Activated CD8-positive, alpha-beta T cell treated with anti-CD3 and anti-CD28 coated beads, Interleukin-2, amount 10 ng/mL, durations not matched to agents 7 days and 5 days (primary cell): ENCODE measurements at regions not wholly inside any gene's neighbourhood (a gene's known extent, or its start where the extent isn't known, plus 50 kb on each side); places are given as distances from the start of the nearest gene placed in this dataset.

Experiments
- ATAC-seq: fragments of 150-1000 bp; cut with Tn5 transposase; one replicate; pipeline ENCODE4 v1.10.0; 2021; ENCODE audit warnings: moderate library complexity
- CTCF ChIA-PET: fragments of 350-600 bp; sonication (Branson Sonifier 250); formaldehyde crosslinking; loops from one replicate; lab custom pipeline; 2021; ENCODE audit warnings: antibody characterized with exemption; lab: Charles Lee
- POLR2A ChIA-PET: fragments of 350-600 bp; sonication (Branson Sonifier 250); formaldehyde crosslinking; loops from one replicate; lab custom pipeline; 2021; ENCODE audit warnings: antibody characterized with exemption; lab: Charles Lee
- DNase-seq: peaks from one replicate; pipeline ENCODE4 v3.0.0-alpha.2; 2020
- H3K27ac Mint-ChIP-seq: one replicate; pipeline ENCODE4 v1.8.0; 2021; ENCODE audit warnings: mild to moderate bottlenecking, mixed read lengths
- H3K27me3 Mint-ChIP-seq: one replicate; pipeline ENCODE4 v1.8.0; 2021; ENCODE audit warnings: low read depth, mixed read lengths
- H3K36me3 Mint-ChIP-seq: one replicate; pipeline ENCODE4 v1.8.0; 2021; ENCODE audit warnings: low read depth, mixed read lengths
- H3K4me1 Mint-ChIP-seq: one replicate; pipeline ENCODE4 v1.8.0; 2021; ENCODE audit warnings: low read depth, mixed read lengths
- H3K4me3 Mint-ChIP-seq: one replicate; pipeline ENCODE4 v1.8.0; 2021; ENCODE audit warnings: mild to moderate bottlenecking, mixed read lengths
- H3K9me3 Mint-ChIP-seq: one replicate; pipeline ENCODE4 v1.8.0; 2022; ENCODE audit warnings: mixed read lengths; ENCODE audit not compliant: insufficient read depth

- ChIA-PET CTCF (no interaction called here), POLR2A (no interaction called here)
- Mint-ChIP-seq H3K36me3 (no peaks in the 10 kb centered on the region), H3K4me3 (no peak overlapping the region), H3K9me3 (no peaks in the 10 kb centered on the region), H3K4me1 (no peaks in the 10 kb centered on the region), H3K27me3 (no peaks in the 10 kb centered on the region), H3K27ac (no peak overlapping the region)
- DNase-seq (no peak), ATAC-seq (no peak)
Observed at GRCh38 chr2:180449171-180449915, 442.2 kb upstream of the CWC22 start.

- Mint-ChIP-seq H3K27me3 (no peaks in the 10 kb centered on the region), H3K4me1 (no peaks in the 10 kb centered on the region), H3K9me3 (no peaks in the 10 kb centered on the region), H3K36me3 (no peaks in the 10 kb centered on the region), H3K27ac (no peak overlapping the region), H3K4me3 (no peak overlapping the region)
- ChIA-PET POLR2A (no interaction called here), CTCF (no interaction called here)
- DNase-seq: no peak
- no peak for ATAC-seq
Observed at GRCh38 chr2:180446492-180446891, 439.4 kb upstream of the CWC22 start.

- ChIA-PET CTCF (no interaction called here), POLR2A (no interaction called here)
- Mint-ChIP-seq H3K27me3 (no peaks in the 10 kb centered on the region), H3K27ac (no peak overlapping the region), H3K4me3 (no peak overlapping the region), H3K9me3 (no peaks in the 10 kb centered on the region), H3K4me1 (no peaks in the 10 kb centered on the region), H3K36me3 (no peaks in the 10 kb centered on the region)
- DNase-seq (no peak), ATAC-seq (no peak)
Observed at GRCh38 chr2:180443888-180444287, 436.8 kb upstream of the CWC22 start.

- Mint-ChIP-seq H3K4me3 (no peak overlapping the region), H3K27ac (no peak overlapping the region), H3K4me1 (no peaks in the 10 kb centered on the region), H3K36me3 (no peaks in the 10 kb centered on the region), H3K27me3 (no peaks in the 10 kb centered on the region), H3K9me3 (no peaks in the 10 kb centered on the region)
- no peak for DNase-seq
- no peak for ATAC-seq
- ChIA-PET POLR2A (no interaction called here), CTCF (no interaction called here)
Observed at GRCh38 chr2:180442860-180443644, 436.0 kb upstream of the CWC22 start.

- H3K9me3 Mint-ChIP-seq: no peaks in the 10 kb centered on the region
- ChIA-PET CTCF (no interaction called here), POLR2A (no interaction called here)
- H3K27ac Mint-ChIP-seq: no peak overlapping the region
- H3K4me3 Mint-ChIP-seq: no peak overlapping the region
- H3K36me3 Mint-ChIP-seq: no peaks in the 10 kb centered on the region
- no peak for DNase-seq
- ATAC-seq: no peak
- H3K4me1 Mint-ChIP-seq: no peaks in the 10 kb centered on the region
- H3K27me3 Mint-ChIP-seq: no peaks in the 10 kb centered on the region
Observed at GRCh38 chr2:180419212-180419611, 412.1 kb upstream of the CWC22 start.

GRCh38 chr2:180416627-180417026 is 409.5 kb upstream of the CWC22 start:
- ATAC-seq: no peak
- POLR2A ChIA-PET: no interaction called here
- no peaks in the 10 kb centered on the region for H3K9me3 Mint-ChIP-seq
- H3K4me3 Mint-ChIP-seq: no peak overlapping the region
- no peaks in the 10 kb centered on the region for H3K27me3 Mint-ChIP-seq
- H3K27ac Mint-ChIP-seq: no peak overlapping the region
- no peaks in the 10 kb centered on the region for H3K36me3 Mint-ChIP-seq
- CTCF ChIA-PET: no interaction called here
- no peak for DNase-seq
- H3K4me1 Mint-ChIP-seq: no peaks in the 10 kb centered on the region

- Mint-ChIP-seq H3K4me1 (no peaks in the 10 kb centered on the region), H3K9me3 (no peaks in the 10 kb centered on the region)
- POLR2A ChIA-PET: no interaction called here
Observed at GRCh38 chr2:180413336-180413735, 406.2 kb upstream of the CWC22 start.

GRCh38 chr2:180412219-180412618 is 405.1 kb upstream of the CWC22 start:
- CTCF ChIA-PET: no interaction called here

More at GRCh38 chr2:180413336-180413735, 406.2 kb upstream of the CWC22 start:
- H3K36me3 Mint-ChIP-seq: no peaks in the 10 kb centered on the region
- H3K27ac Mint-ChIP-seq: no peak overlapping the region
- no peak for ATAC-seq
- DNase-seq: no peak
- no peak overlapping the region for H3K4me3 Mint-ChIP-seq
- no peaks in the 10 kb centered on the region for H3K27me3 Mint-ChIP-seq
- CTCF ChIA-PET: no interaction called here

GRCh38 chr2:180411661-180412060 is 404.6 kb upstream of the CWC22 start:
- ATAC-seq: no peak

More at GRCh38 chr2:180412219-180412618, 405.1 kb upstream of the CWC22 start:
- Mint-ChIP-seq H3K27me3 (no peaks in the 10 kb centered on the region), H3K36me3 (no peaks in the 10 kb centered on the region), H3K4me1 (no peaks in the 10 kb centered on the region), H3K4me3 (no peak overlapping the region), H3K9me3 (no peaks in the 10 kb centered on the region), H3K27ac (no peak overlapping the region)
- DNase-seq (no peak), ATAC-seq (no peak)
- POLR2A ChIA-PET: no interaction called here

GRCh38 chr2:180406687-180407086 is 399.6 kb upstream of the CWC22 start:
- ChIA-PET CTCF (no interaction called here), POLR2A (no interaction called here)
- Mint-ChIP-seq H3K36me3 (no peaks in the 10 kb centered on the region), H3K9me3 (no peaks in the 10 kb centered on the region), H3K27ac (no peak overlapping the region), H3K27me3 (no peaks in the 10 kb centered on the region), H3K4me3 (no peak overlapping the region), H3K4me1 (no peaks in the 10 kb centered on the region)
- ATAC-seq: no peak
- no peak for DNase-seq

More at GRCh38 chr2:180411661-180412060, 404.6 kb upstream of the CWC22 start:
- H3K36me3 Mint-ChIP-seq: no peaks in the 10 kb centered on the region
- no peaks in the 10 kb centered on the region for H3K27me3 Mint-ChIP-seq
- no peaks in the 10 kb centered on the region for H3K4me1 Mint-ChIP-seq
- ChIA-PET CTCF (no interaction called here), POLR2A (no interaction called here)
- no peak overlapping the region for H3K27ac Mint-ChIP-seq
- no peak overlapping the region for H3K4me3 Mint-ChIP-seq
- no peaks in the 10 kb centered on the region for H3K9me3 Mint-ChIP-seq
- DNase-seq: no peak

- no peak for ATAC-seq
- CTCF ChIA-PET: no interaction called here
Observed at GRCh38 chr2:180405520-180405919, 398.4 kb upstream of the CWC22 start.

GRCh38 chr2:180394305-180394704 is 387.2 kb upstream of the CWC22 start:
- Mint-ChIP-seq H3K36me3 (no peaks in the 10 kb centered on the region), H3K4me1 (no peaks in the 10 kb centered on the region), H3K27ac (no peak overlapping the region), H3K4me3 (no peak overlapping the region), H3K9me3 (peaks cover 11% of the 10 kb centered on the region), H3K27me3 (no peaks in the 10 kb centered on the region)
- DNase-seq: no peak
- CTCF ChIA-PET: no interaction called here
- ATAC-seq: no peak
- POLR2A ChIA-PET: no interaction called here

More at GRCh38 chr2:180405520-180405919, 398.4 kb upstream of the CWC22 start:
- POLR2A ChIA-PET: no interaction called here
- Mint-ChIP-seq H3K4me3 (no peak overlapping the region), H3K36me3 (no peaks in the 10 kb centered on the region), H3K9me3 (no peaks in the 10 kb centered on the region), H3K27ac (no peak overlapping the region), H3K27me3 (no peaks in the 10 kb centered on the region), H3K4me1 (no peaks in the 10 kb centered on the region)
- DNase-seq: no peak
